Neural cell (in vitro differentiated cells): ENCODE measurements at regions not wholly inside any gene's neighbourhood (a gene's known extent, or its start where the extent isn't known, plus 50 kb on each side); places are given as distances from the start of the nearest gene placed in this dataset.

Experiments
- CTCF ChIP-seq: fragments of 450-650 bp; IDR thresholded peaks from 2 replicates; pipeline ENCODE4 v1.5.1; 2014; ENCODE audit warnings: antibody characterized with exemption, mild to moderate bottlenecking, moderate library complexity; ENCODE audit not compliant: poor library complexity, severe bottlenecking
- EP300 ChIP-seq: fragments of 450-650 bp; conservative IDR thresholded peaks from 2 replicates; pipeline ENCODE4 v1.6.1; 2014; ENCODE audit warnings: antibody characterized with exemption, mild to moderate bottlenecking, moderate library complexity; ENCODE audit not compliant: poor library complexity, severe bottlenecking
- EZH2 ChIP-seq: fragments of 200-600, 300-800 bp; shearing (Covaris generic), sonication (generic); IDR thresholded peaks from 2 replicates; pipeline ENCODE4 v1.6.1; 2014; ENCODE audit warnings: antibody characterized with exemption, low read length, borderline replicate concordance, mild to moderate bottlenecking; ENCODE audit not compliant: insufficient read depth, poor library complexity, severe bottlenecking
- MXI1 ChIP-seq: fragments of 450-650 bp; conservative IDR thresholded peaks from 2 replicates; pipeline ENCODE4 v1.6.1; 2014; ENCODE audit warnings: antibody characterized with exemption, mild to moderate bottlenecking; ENCODE audit not compliant: poor library complexity, severe bottlenecking
- POLR2AphosphoS5 ChIP-seq: IDR thresholded peaks from 2 replicates; pipeline ENCODE4 v1.6.1; 2012
- RAD21 ChIP-seq: fragments of 450-650 bp; conservative IDR thresholded peaks from 2 replicates; pipeline ENCODE4 v1.6.1; 2014; ENCODE audit warnings: antibody characterized with exemption, mild to moderate bottlenecking, moderate library complexity
- REST ChIP-seq: IDR thresholded peaks from 2 replicates; pipeline ENCODE4 v1.6.1; 2012; ENCODE audit warnings: borderline replicate concordance
- SMC3 ChIP-seq: fragments of 450-650 bp; conservative IDR thresholded peaks from 2 replicates; pipeline ENCODE4 v1.6.1; 2014; ENCODE audit warnings: antibody characterized with exemption, mild to moderate bottlenecking, moderate library complexity; ENCODE audit not compliant: poor library complexity
- TAF1 ChIP-seq: IDR thresholded peaks from 2 replicates; pipeline ENCODE4 v1.6.1; 2012; ENCODE audit warnings: low read depth

GRCh38 chr4:106430797-106431196, 62.2 kb upstream of the GIMD1 start:
- TF ChIP-seq SMC3 (no peak), CTCF (no peak), POLR2AphosphoS5 (no peak), RAD21 (no peak), REST (no peak), TAF1 (no peak), EZH2 (no peak), EP300 (no peak), MXI1 (no peak)
